HG03159 (cell line): ENCODE measurements at regions not wholly inside any gene's neighbourhood (a gene's known extent, or its start where the extent isn't known, plus 50 kb on each side); places are given as distances from the start of the nearest gene placed in this dataset.
"Not testable (repeated sequence)": the region's sequence is repeated elsewhere in the genome, so short reads cannot be mapped to it uniquely, and the experiment has no call there.

Experiments used
- ATAC-seq: cut with Tn5 transposase; IDR thresholded peaks from one replicate; pipeline ENCODE4 v1.9.1; 2021; ENCODE audit warnings: mild to moderate bottlenecking, moderate library complexity; ENCODE audit not compliant: unreplicated experiment

- ATAC-seq: not testable (repeated sequence)
These were observed 158.9 kb downstream of the OR4M2 start for GRCh38 chr15:22238959-22239805.

GRCh38 chr15:22239806-22240180 is 159.5 kb downstream of the OR4M2 start:
- ATAC-seq: no peak

GRCh38 chr15:22240403-22240802 is 160.1 kb downstream of the OR4M2 start:
- no peak for ATAC-seq

GRCh38 chr15:22240986-22241385 is 160.7 kb downstream of the OR4M2 start:
- no peak for ATAC-seq

- no peak for ATAC-seq
These were observed 161.1 kb downstream of the OR4M2 start for GRCh38 chr15:22241451-22241850.

- ATAC-seq: not testable (repeated sequence)
These were observed 162.0 kb downstream of the OR4M2 start for GRCh38 chr15:22242311-22242710.

- no peak for ATAC-seq
These were observed 163.3 kb downstream of the OR4M2 start for GRCh38 chr15:22243440-22244130.

- ATAC-seq: not testable (repeated sequence)
These were observed 169.2 kb downstream of the OR4M2 start for GRCh38 chr15:22249511-22249910.

- ATAC-seq: not testable (repeated sequence)
These were observed 170.4 kb downstream of the OR4M2 start for GRCh38 chr15:22250501-22251290.

GRCh38 chr15:22251422-22251821 is 171.1 kb downstream of the OR4M2 start:
- no peak for ATAC-seq

GRCh38 chr15:22252047-22252446 is 171.7 kb downstream of the OR4M2 start:
- ATAC-seq: not testable (repeated sequence)

- ATAC-seq: not testable (repeated sequence)
These were observed 172.2 kb downstream of the OR4M2 start for GRCh38 chr15:22252521-22252920.

GRCh38 chr15:22253002-22253675 is 172.8 kb downstream of the OR4M2 start:
- ATAC-seq: not testable (repeated sequence)

- peak; percentile 76 for ATAC-seq
These were observed 173.5 kb downstream of the OR4M2 start for GRCh38 chr15:22253676-22254408.

- peak; percentile 43 for ATAC-seq
These were observed 174.2 kb downstream of the OR4M2 start for GRCh38 chr15:22254409-22255045.

GRCh38 chr15:22255606-22256005 is 175.3 kb downstream of the OR4M2 start:
- not testable (repeated sequence) for ATAC-seq

GRCh38 chr15:22256389-22257046 is 176.2 kb downstream of the OR4M2 start:
- not testable (repeated sequence) for ATAC-seq

GRCh38 chr15:22257047-22258008 is 177.0 kb downstream of the OR4M2 start:
- ATAC-seq: no peak
